ENCODE measurements at regions not wholly inside any gene's neighbourhood (a gene's known extent, or its start where the extent isn't known, plus 50 kb on each side); places are given as distances from the start of the nearest gene placed in this dataset.
"Not testable (repeated sequence)": the region's sequence is repeated elsewhere in the genome, so short reads cannot be mapped to it uniquely, and the experiment has no call there.

- no peak for DNase-seq
Measured at GRCh38 chr11:110347660-110348059, 51.2 kb upstream of the RDX start.

GRCh38 chr11:110349138-110349996, 53.0 kb upstream of the RDX start:
- no peak for DNase-seq

- DNase-seq: not testable (repeated sequence)
Measured at GRCh38 chr11:110349997-110350383, 53.6 kb upstream of the RDX start.

GRCh38 chr11:110355011-110355744, 58.8 kb upstream of the RDX start:
- DNase-seq: peak; percentile 23

- DNase-seq: no peak
Measured at GRCh38 chr11:110356762-110357671, 60.6 kb upstream of the RDX start.

GRCh38 chr11:110358336-110358735, 61.9 kb upstream of the RDX start:
- no peak for DNase-seq

- DNase-seq: not testable (repeated sequence)
Measured at GRCh38 chr11:110360781-110361408, 64.5 kb upstream of the RDX start.

- peak; percentile 65 for DNase-seq
Measured at GRCh38 chr11:110362971-110363509, 66.6 kb upstream of the RDX start.

- DNase-seq: no peak
Measured at GRCh38 chr11:110366291-110366690, 63.5 kb upstream of the FDX1 start.

GRCh38 chr11:110367571-110367970, 62.2 kb upstream of the FDX1 start:
- no peak for DNase-seq

- DNase-seq: no peak
Measured at GRCh38 chr11:110371084-110371483, 58.7 kb upstream of the FDX1 start.

GRCh38 chr11:110373051-110373702, 56.6 kb upstream of the FDX1 start:
- DNase-seq: no peak

- peak; percentile 36 for DNase-seq
Measured at GRCh38 chr11:110374921-110375320, 54.8 kb upstream of the FDX1 start.

- no peak for DNase-seq
Measured at GRCh38 chr11:110375351-110375750, 54.4 kb upstream of the FDX1 start.

- DNase-seq: no peak
Measured at GRCh38 chr11:110376021-110376420, 53.7 kb upstream of the FDX1 start.

GRCh38 chr11:110376711-110377324, 52.9 kb upstream of the FDX1 start:
- DNase-seq: peak; percentile 78

GRCh38 chr11:110377434-110377833, 52.3 kb upstream of the FDX1 start:
- DNase-seq: no peak

GRCh38 chr11:110379261-110379660, 50.5 kb upstream of the FDX1 start:
- no peak for DNase-seq

GRCh38 chr11:110379936-110380335, 49.8 kb upstream of the FDX1 start:
- DNase-seq: no peak

Measured in retina (tissue), 1 donor.